Brain microvascular endothelial cell (primary cell): ENCODE measurements at regions not wholly inside any gene's neighbourhood (a gene's known extent, or its start where the extent isn't known, plus 50 kb on each side); places are given as distances from the start of the nearest gene placed in this dataset.
"Not testable (repeated sequence)": the region's sequence is repeated elsewhere in the genome, so short reads cannot be mapped to it uniquely, and the experiment has no call there.

Source experiments
- DNase-seq: peaks from one replicate; pipeline ENCODE4 v3.0.0-alpha.2; 2020
- H3K27ac ChIP-seq: fragments of 250-450 bp; sonication (Bioruptor Pico); 2 replicates; pipeline ENCODE4 v1.5.1; 2020; ENCODE audit warnings: mild to moderate bottlenecking, moderate library complexity
- H3K27me3 ChIP-seq: fragments of 250-450 bp; sonication (Bioruptor Pico); replicated peaks from 2 replicates; pipeline ENCODE4 v1.5.1; 2020; ENCODE audit warnings: mild to moderate bottlenecking
- H3K36me3 ChIP-seq: fragments of 250-450 bp; sonication (Bioruptor Pico); replicated peaks from 2 replicates; pipeline ENCODE4 v1.5.1; 2020; ENCODE audit warnings: mild to moderate bottlenecking
- H3K4me3 ChIP-seq: 2 replicates; pipeline ENCODE4 v1.5.1; 2011; ENCODE audit warnings: low read depth, mild to moderate bottlenecking, control low read depth, low read length, moderate library complexity
- in situ Hi-C: cut with HindIII; loops from 2 replicates; pipeline ENCODE4 v1.10.0; 2017; ENCODE audit warnings: low sequenced_read_pairs, low pct_ligation_motif_present
- TF ChIP-seq, protein P1 (sequence below): IDR thresholded peaks from 2 replicates; pipeline ENCODE4 v1.5.1; 2011; ENCODE audit warnings: low read depth, mild to moderate bottlenecking, moderate library complexity, low read length, control low read depth, inconsistent platforms; ENCODE audit errors: missing control alignments

DNA sequence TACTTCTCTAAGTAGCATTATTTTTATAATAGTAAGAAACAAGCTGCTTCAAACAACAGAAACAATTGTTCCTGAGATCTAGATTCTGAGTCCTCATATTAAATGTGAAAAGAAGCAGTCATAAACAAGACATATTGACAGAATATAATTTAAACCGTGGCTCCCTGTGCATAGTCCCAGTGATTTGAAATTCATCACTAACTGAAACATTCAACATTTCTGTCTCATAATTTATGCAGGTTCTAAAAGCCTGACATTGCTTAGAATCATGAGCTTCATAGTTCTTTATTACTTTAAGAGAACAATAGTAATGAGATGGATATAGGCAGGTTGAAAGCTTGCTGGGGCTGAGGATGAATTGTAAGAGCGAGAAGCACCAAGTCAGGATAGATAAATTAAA, 375.5 kb upstream of the MAGEB18 start:
- in situ Hi-C loops = no loop called here

DNA sequence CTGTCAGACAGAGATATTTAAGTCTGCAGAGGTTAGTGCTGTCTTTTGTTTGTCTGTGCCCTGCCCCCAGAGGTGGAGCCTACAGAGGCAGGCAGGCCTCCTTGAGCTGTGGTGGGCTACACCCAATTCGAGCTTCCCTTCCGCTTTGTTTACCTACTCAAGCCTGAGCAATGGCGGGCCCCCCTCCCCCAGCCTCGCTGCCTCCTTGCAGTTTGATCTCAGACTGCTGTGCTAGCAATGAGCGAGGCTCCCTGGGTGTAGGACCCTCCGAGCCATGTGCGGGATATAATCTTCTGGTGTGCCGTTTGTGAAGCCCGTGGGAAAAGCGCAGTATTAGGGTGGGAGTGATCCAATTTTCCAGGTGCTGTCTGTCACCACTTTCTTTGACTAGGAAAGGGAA, 366.3 kb upstream of the MAGEB18 start:
- H3K27ac ChIP-seq, DNase-seq, H3K4me3 ChIP-seq, in situ Hi-C loops, H3K27me3 ChIP-seq, H3K36me3 ChIP-seq: not testable (repeated sequence)

More for the DNA sequence above, 375.5 kb upstream of the MAGEB18 start:
- Histone ChIP-seq H3K27ac (no peak overlapping the region), H3K4me3 (no peak overlapping the region), H3K27me3 (no peaks in the 10 kb centered on the region), H3K36me3 (no peaks in the 10 kb centered on the region)
- DNase-seq = no peak
- TF ChIP-seq, protein P1, sequence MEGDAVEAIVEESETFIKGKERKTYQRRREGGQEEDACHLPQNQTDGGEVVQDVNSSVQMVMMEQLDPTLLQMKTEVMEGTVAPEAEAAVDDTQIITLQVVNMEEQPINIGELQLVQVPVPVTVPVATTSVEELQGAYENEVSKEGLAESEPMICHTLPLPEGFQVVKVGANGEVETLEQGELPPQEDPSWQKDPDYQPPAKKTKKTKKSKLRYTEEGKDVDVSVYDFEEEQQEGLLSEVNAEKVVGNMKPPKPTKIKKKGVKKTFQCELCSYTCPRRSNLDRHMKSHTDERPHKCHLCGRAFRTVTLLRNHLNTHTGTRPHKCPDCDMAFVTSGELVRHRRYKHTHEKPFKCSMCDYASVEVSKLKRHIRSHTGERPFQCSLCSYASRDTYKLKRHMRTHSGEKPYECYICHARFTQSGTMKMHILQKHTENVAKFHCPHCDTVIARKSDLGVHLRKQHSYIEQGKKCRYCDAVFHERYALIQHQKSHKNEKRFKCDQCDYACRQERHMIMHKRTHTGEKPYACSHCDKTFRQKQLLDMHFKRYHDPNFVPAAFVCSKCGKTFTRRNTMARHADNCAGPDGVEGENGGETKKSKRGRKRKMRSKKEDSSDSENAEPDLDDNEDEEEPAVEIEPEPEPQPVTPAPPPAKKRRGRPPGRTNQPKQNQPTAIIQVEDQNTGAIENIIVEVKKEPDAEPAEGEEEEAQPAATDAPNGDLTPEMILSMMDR = no peak

DNA sequence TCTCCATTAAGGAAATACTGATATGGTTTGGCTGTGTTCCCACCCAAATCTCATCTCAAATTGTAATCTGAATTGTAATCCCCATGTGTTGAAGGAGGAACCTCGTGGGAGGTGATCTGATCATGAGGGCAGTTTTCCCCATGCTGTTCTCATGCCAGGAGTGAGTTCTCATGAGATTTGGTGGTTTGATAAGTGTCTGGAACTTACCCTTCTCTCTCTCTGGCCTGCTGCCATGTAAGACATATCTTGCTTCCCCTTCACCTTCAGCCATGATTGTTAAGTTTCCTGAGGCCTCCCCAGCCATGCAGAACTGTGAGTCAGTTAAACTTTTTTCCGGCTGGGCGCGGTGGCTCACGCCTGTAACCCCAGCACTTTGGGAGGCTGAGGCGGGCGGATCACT, 340.3 kb upstream of the MAGEB18 start:
- H3K27me3 ChIP-seq, H3K36me3 ChIP-seq, H3K27ac ChIP-seq, in situ Hi-C loops, H3K4me3 ChIP-seq, DNase-seq: not testable (repeated sequence)

DNA sequence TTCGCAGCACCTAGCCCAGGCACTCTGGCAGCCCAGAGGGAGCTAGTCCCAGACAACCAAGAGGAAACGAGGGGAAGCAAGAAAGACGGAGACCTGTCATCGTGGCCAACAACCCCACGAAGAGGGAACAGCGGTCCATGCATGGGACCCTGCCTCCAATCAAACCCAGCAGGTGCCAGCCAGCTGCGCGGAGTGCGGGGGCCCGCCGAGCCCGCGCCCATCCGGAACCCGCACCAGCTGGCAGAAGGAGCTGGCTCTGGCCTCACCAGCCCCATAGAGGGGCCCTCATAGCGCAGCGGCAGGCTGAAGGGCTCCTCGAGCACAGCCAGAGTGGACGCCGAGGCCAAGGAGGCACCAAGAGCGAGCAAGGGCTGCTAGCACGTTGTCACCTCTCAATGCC, 332.4 kb upstream of the MAGEB18 start:
- H3K27me3 ChIP-seq = no peaks in the 10 kb centered on the region
- H3K27ac ChIP-seq = no peak overlapping the region
- in situ Hi-C loops = no loop called here
- no peak overlapping the region for H3K4me3 ChIP-seq
- no peak for DNase-seq
- H3K36me3 ChIP-seq = no peaks in the 10 kb centered on the region
- TF ChIP-seq, protein P1 = no peak

DNA sequence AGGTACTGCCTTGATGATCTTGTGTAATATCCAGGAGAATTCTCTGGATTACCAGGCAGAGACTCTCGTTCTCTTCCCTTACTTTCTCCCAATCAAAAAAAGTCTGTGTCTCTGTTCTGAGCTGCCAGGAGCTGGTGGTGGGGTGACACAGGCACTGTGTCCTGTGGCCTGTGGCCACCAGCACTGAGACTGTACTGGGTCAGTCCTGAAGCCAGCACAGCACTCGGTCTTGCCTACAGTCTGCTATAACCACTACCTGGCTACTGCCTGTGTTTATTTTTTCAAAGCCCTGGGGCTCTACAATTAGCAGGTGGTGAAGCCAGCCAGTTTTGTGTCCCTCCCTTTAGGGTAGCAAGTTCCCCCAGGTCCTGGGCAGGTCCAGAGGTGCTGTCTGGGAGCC, 331.1 kb upstream of the MAGEB18 start:
- DNase-seq = no peak
- H3K27me3 ChIP-seq = no peaks in the 10 kb centered on the region
- in situ Hi-C loops = no loop called here
- TF ChIP-seq, protein P1 = no peak
- H3K27ac ChIP-seq = no peak overlapping the region
- no peak overlapping the region for H3K4me3 ChIP-seq
- no peaks in the 10 kb centered on the region for H3K36me3 ChIP-seq

DNA sequence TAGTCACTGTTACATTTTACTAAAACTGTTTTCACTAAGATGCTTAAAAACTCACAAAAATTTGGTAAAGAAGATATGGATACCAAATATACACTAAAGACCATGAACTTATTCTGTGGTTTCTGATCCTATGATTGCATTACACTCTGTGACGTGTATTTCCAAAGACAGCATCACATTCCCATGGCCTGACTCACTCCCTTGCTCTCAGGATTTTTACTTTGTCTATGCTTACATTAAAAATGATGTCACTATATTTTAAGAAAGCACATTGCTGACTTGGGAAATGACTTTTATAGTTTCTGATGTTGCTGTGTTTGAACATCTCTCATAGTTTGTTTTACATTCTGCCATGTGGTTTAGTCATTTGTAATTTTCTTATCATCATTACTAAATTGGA, 327.9 kb upstream of the MAGEB18 start:
- TF ChIP-seq, protein P1 = no peak
- Histone ChIP-seq H3K27me3 (no peaks in the 10 kb centered on the region), H3K27ac (no peak overlapping the region), H3K36me3 (no peaks in the 10 kb centered on the region), H3K4me3 (no peak overlapping the region)
- in situ Hi-C loops = no loop called here
- peak; percentile 42 for DNase-seq

DNA sequence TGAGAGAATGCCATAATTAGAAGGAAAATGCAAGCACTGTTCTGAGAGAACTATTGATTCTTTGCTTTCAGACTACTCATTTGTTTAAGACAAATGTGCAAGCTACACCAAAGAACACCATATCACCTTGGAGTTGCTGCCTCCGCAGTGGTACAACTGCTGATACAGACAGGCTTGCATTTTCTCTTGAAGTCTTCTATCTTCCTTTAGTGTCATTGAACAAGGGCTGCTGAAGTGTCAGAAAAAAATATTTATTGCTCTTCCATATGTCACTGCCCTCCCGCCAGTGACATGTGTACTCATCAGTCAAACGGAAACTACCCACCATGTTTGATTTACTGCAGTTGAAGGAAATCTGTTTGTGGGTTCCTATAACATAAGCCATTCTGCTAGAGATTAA, 318.3 kb upstream of the MAGEB18 start:
- in situ Hi-C loops = no loop called here
- DNase-seq = no peak
- Histone ChIP-seq H3K4me3 (no peak overlapping the region), H3K27me3 (no peaks in the 10 kb centered on the region), H3K36me3 (no peaks in the 10 kb centered on the region), H3K27ac (no peak overlapping the region)
- TF ChIP-seq, protein P1 = no peak
